Lung (tissue), 11 donors: ENCODE measurements at regions not wholly inside any gene's neighbourhood (a gene's known extent, or its start where the extent isn't known, plus 50 kb on each side); places are given as distances from the start of the nearest gene placed in this dataset.

Experiments used
- ATAC-seq: fragments of 200-7000 bp; cut with Tn5 transposase; one replicate; pipeline ENCODE4 v1.9.1; 2020; ENCODE audit warnings: moderate number of reproducible peaks; ENCODE audit not compliant: insufficient read depth, low FRiP score
- DNase-seq, 3 donors: peaks; one replicate each; pipeline ENCODE4 v3.0.0-alpha.2; 2013 to 2017
- H3K27ac ChIP-seq, 2 donors: one replicate each; pipeline ENCODE4 v1.5.1; 2013; ENCODE audit warnings: mild to moderate bottlenecking in 2 of 2, moderate library complexity in 2 of 2, control low read depth in 1 of 2, inconsistent platforms in 1 of 2, low read depth in 1 of 2, low read length in 1 of 2
- H3K27me3 ChIP-seq, 3 donors: one replicate each; pipeline ENCODE4 v1.5.1; 2013; ENCODE audit warnings: low read length in 2 of 3; ENCODE audit not compliant: control insufficient read depth in 3 of 3, insufficient read depth in 3 of 3
- H3K36me3 ChIP-seq, 4 donors: one replicate each; pipeline ENCODE4 v1.5.1; 2013; ENCODE audit warnings: low read length in 4 of 4, mild to moderate bottlenecking in 1 of 4, moderate library complexity in 1 of 4; ENCODE audit not compliant: control insufficient read depth in 4 of 4, insufficient read depth in 4 of 4
- H3K4me1 ChIP-seq, 5 donors: one replicate each; pipeline ENCODE4 v1.5.1; 2013; ENCODE audit warnings: low read length in 5 of 5, mild to moderate bottlenecking in 2 of 5, moderate library complexity in 1 of 5; ENCODE audit not compliant: control insufficient read depth in 5 of 5, insufficient read depth in 5 of 5
- H3K4me3 ChIP-seq: one replicate; pipeline ENCODE4 v1.5.1; 2013; ENCODE audit warnings: mild to moderate bottlenecking, control low read depth, moderate library complexity
- H3K9ac ChIP-seq, 2 donors: one replicate each; pipeline ENCODE4 v1.5.1; 2013; ENCODE audit warnings: low read length in 2 of 2, control low read depth in 1 of 2; ENCODE audit not compliant: insufficient read depth in 1 of 2
- H3K9me3 ChIP-seq, 4 donors: one replicate each; pipeline ENCODE4 v1.5.1; 2013; ENCODE audit warnings: low read length in 3 of 4, mild to moderate bottlenecking in 1 of 4, moderate library complexity in 1 of 4; ENCODE audit not compliant: control insufficient read depth in 4 of 4, insufficient read depth in 3 of 4
- WGBS, 2 donors: extraction: QIAGEN DNeasy Blood & Tissue Kit; methylation state at CpG; one replicate each; pipeline ENCODE4 v1.1.7; 2013; 5-methylcytosine and 5-hydroxymethylcytosine counted together
- TF ChIP-seq, protein P1 (sequence below): IDR thresholded peaks from 2 replicates; pipeline ENCODE4 v1.5.1; 2012; ENCODE audit warnings: mild to moderate bottlenecking; ENCODE audit errors: control extremely low read depth, extremely low read depth
- donor health status: control.
- donor health status: control.
- donor health status: Bipolar disorder and iron deficiency.
- donor health status: healthy.
- donor health status: DM: yes; HTN: yes; CAD: no.

- no peak for DNase-seq
- Histone ChIP-seq H3K27ac (no peak overlapping the region), H3K4me1 (no peaks in the 10 kb centered on the region), H3K9me3 (no peaks in the 10 kb centered on the region), H3K4me3 (no peak overlapping the region), H3K9ac (no peak overlapping the region), H3K36me3 (no peaks in the 10 kb centered on the region), H3K27me3 (no peaks in the 10 kb centered on the region)
- WGBS, 2 donors, result 85 to 87% methylated on average over 2 of the region's 2 CpGs
- TF ChIP-seq, protein P1, sequence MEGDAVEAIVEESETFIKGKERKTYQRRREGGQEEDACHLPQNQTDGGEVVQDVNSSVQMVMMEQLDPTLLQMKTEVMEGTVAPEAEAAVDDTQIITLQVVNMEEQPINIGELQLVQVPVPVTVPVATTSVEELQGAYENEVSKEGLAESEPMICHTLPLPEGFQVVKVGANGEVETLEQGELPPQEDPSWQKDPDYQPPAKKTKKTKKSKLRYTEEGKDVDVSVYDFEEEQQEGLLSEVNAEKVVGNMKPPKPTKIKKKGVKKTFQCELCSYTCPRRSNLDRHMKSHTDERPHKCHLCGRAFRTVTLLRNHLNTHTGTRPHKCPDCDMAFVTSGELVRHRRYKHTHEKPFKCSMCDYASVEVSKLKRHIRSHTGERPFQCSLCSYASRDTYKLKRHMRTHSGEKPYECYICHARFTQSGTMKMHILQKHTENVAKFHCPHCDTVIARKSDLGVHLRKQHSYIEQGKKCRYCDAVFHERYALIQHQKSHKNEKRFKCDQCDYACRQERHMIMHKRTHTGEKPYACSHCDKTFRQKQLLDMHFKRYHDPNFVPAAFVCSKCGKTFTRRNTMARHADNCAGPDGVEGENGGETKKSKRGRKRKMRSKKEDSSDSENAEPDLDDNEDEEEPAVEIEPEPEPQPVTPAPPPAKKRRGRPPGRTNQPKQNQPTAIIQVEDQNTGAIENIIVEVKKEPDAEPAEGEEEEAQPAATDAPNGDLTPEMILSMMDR, result no peak
- no peak for ATAC-seq
These were observed 188.7 kb upstream of the SAMSN1 start for GRCh38 chr21:14734833-14735232.

GRCh38 chr21:14734191-14734590, 188.1 kb upstream of the SAMSN1 start:
- ATAC-seq, result no peak
- Histone ChIP-seq H3K4me1 (no peaks in the 10 kb centered on the region), H3K27me3 (no peaks in the 10 kb centered on the region), H3K36me3 (no peaks in the 10 kb centered on the region), H3K27ac (no peak overlapping the region), H3K4me3 (no peak overlapping the region), H3K9me3 (no peaks in the 10 kb centered on the region), H3K9ac (no peak overlapping the region)
- TF ChIP-seq, protein P1, result no peak
- 42 to 66% methylated on average over 3 of the region's 3 CpGs for WGBS, 2 donors
- no peak for DNase-seq

- TF ChIP-seq, protein P1, result no peak
- ATAC-seq, result no peak
These were observed 179.1 kb upstream of the SAMSN1 start for GRCh38 chr21:14725219-14725618.

GRCh38 chr21:14722841-14723483, 176.8 kb upstream of the SAMSN1 start:
- H3K4me3 ChIP-seq, result no peak overlapping the region

More at GRCh38 chr21:14725219-14725618, 179.1 kb upstream of the SAMSN1 start:
- Histone ChIP-seq H3K4me1 (no peaks in the 10 kb centered on the region), H3K4me3 (no peak overlapping the region), H3K9ac (no peak overlapping the region), H3K27ac (no peak overlapping the region), H3K27me3 (no peaks in the 10 kb centered on the region), H3K9me3 (no peaks in the 10 kb centered on the region), H3K36me3 (no peaks in the 10 kb centered on the region)
- 95 to 97% methylated on average over 4 of the region's 4 CpGs for WGBS, 2 donors
- DNase-seq, result no peak

More at GRCh38 chr21:14722841-14723483, 176.8 kb upstream of the SAMSN1 start:
- no peak overlapping the region for H3K9ac ChIP-seq
- no peak for ATAC-seq
- 46 to 93% methylated on average over 6 of the region's 6 CpGs for WGBS, 2 donors
- no peaks in the 10 kb centered on the region for H3K9me3 ChIP-seq
- no peaks in the 10 kb centered on the region for H3K27me3 ChIP-seq
- H3K27ac ChIP-seq, result no peak overlapping the region
- TF ChIP-seq, protein P1, result no peak
- no peaks in the 10 kb centered on the region for H3K36me3 ChIP-seq
- no peak for DNase-seq
- H3K4me1 ChIP-seq, result no peaks in the 10 kb centered on the region
